Hepatocyte (in vitro differentiated cells): ENCODE measurements at regions not wholly inside any gene's neighbourhood (a gene's known extent, or its start where the extent isn't known, plus 50 kb on each side); places are given as distances from the start of the nearest gene placed in this dataset.
A peak's percentile ranks its signal among the peaks of the same experiment; 100 is the strongest.

Experiments
- DNase-seq: peaks from one replicate; pipeline ENCODE4 v3.0.0-alpha.2; 2016; ENCODE audit warnings: low spot score
- H2AFZ ChIP-seq: fragments of 200-600 bp; sonication (generic); 2 replicates; pipeline ENCODE4 v1.6.0; 2016; ENCODE audit warnings: antibody characterized with exemption, mild to moderate bottlenecking
- H3K27ac ChIP-seq: fragments of 200-600 bp; sonication (generic); 2 replicates; pipeline ENCODE4 v1.5.1; 2016; ENCODE audit warnings: mild to moderate bottlenecking
- H3K27me3 ChIP-seq: fragments of 200-600 bp; sonication (generic); 2 replicates; pipeline ENCODE4 v1.6.1; 2016
- H3K36me3 ChIP-seq: fragments of 200-600 bp; sonication (generic); replicated peaks from 2 replicates; pipeline ENCODE4 v1.5.1; 2016; ENCODE audit warnings: low read depth; ENCODE audit not compliant: insufficient read depth
- H3K4me1 ChIP-seq: fragments of 200-600 bp; sonication (generic); 2 replicates; pipeline ENCODE4 v1.5.1; 2016; ENCODE audit warnings: mild to moderate bottlenecking, moderate library complexity; ENCODE audit not compliant: insufficient read depth
- H3K4me2 ChIP-seq: fragments of 200-600 bp; sonication (generic); 2 replicates; pipeline ENCODE4 v1.6.0; 2016
- H3K4me3 ChIP-seq: fragments of 200-600 bp; sonication (generic); 2 replicates; pipeline ENCODE4 v1.5.1; 2016; ENCODE audit warnings: mild to moderate bottlenecking
- H3K79me2 ChIP-seq: fragments of 200-600 bp; sonication (generic); 2 replicates; pipeline ENCODE4 v1.6.0; 2017; ENCODE audit warnings: mild to moderate bottlenecking
- H3K9me2 ChIP-seq: fragments of 200-600 bp; sonication (generic); replicated peaks from 2 replicates; pipeline ENCODE4 v1.6.0; 2017; ENCODE audit warnings: mild to moderate bottlenecking; ENCODE audit not compliant: insufficient read depth
- H3K9me3 ChIP-seq: fragments of 200-600 bp; sonication (generic); 2 replicates; pipeline ENCODE4 v1.5.1; 2016; ENCODE audit warnings: low read depth, mild to moderate bottlenecking
- H4K20me1 ChIP-seq: fragments of 200-600 bp; sonication (generic); 2 replicates; pipeline ENCODE4 v1.6.0; 2016; ENCODE audit warnings: mild to moderate bottlenecking; ENCODE audit not compliant: insufficient read depth, poor library complexity, severe bottlenecking
- CTCF ChIP-seq: fragments of 200-600 bp; sonication (generic); IDR thresholded peaks from 2 replicates; pipeline ENCODE4 v1.5.1; 2016; ENCODE audit warnings: antibody characterized with exemption, mild to moderate bottlenecking; ENCODE audit not compliant: poor library complexity
- EZH2 ChIP-seq: fragments of 200-600 bp; sonication (generic); IDR thresholded peaks from 2 replicates; pipeline ENCODE4 v1.6.1; 2016; ENCODE audit warnings: antibody characterized with exemption, mild to moderate bottlenecking, borderline replicate concordance
- EZH2phosphoT487 ChIP-seq: fragments of 200-600 bp; sonication (generic); IDR thresholded peaks from one replicate; pipeline ENCODE4 v1.6.1; 2018; ENCODE audit warnings: antibody characterized with exemption, mild to moderate bottlenecking, low read depth, moderate library complexity; ENCODE audit not compliant: unreplicated experiment, severe bottlenecking
- WGBS: methylation state at CpG from one replicate; pipeline ENCODE4 v1.1.6; 2016; ENCODE audit warnings: low lambda C conversion rate; ENCODE audit errors: missing lambda C conversion rate; 5-methylcytosine and 5-hydroxymethylcytosine counted together

- Histone ChIP-seq H3K4me1 (peaks cover 20% of the 10 kb centered on the region), H3K27ac (no peak overlapping the region), H3K9me2 (no peaks in the 10 kb centered on the region), H3K79me2 (no peaks in the 10 kb centered on the region), H3K9me3 (no peaks in the 10 kb centered on the region), H3K36me3 (no peaks in the 10 kb centered on the region), H3K4me2 (no peak overlapping the region), H4K20me1 (no peaks in the 10 kb centered on the region), H3K4me3 (no peak overlapping the region), H3K27me3 (no peaks in the 10 kb centered on the region), H2AFZ (no peak overlapping the region)
- no peak for TF ChIP-seq CTCF
- TF ChIP-seq EZH2phosphoT487 = no peak
- no peak for DNase-seq
- 88% methylated on average over 16 of the region's 16 CpGs for WGBS
These were observed 234.0 kb downstream of the ZNF516 start for GRCh38 chr18:76260941-76261472.

DNA sequence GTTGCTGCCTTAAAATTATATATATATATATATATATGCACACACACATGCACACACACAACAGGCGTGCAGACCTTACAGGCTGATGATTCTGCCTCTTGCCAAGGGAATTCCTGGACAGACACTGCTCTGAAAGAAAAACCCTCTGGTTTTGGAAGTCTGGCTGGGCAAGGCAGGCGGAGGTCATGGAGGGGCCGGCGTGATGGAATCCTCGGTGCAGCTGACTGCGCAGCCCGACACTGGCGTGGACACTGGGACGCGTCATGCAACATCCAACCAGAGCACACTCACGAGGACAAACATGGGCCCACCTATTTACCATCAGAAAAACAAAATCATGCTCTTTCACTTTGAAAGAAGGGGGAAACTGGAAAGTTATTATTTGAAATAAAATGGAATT, 235.3 kb downstream of the ZNF516 start:
- Histone ChIP-seq H3K79me2 (no peaks in the 10 kb centered on the region), H2AFZ (no peak overlapping the region), H3K36me3 (no peaks in the 10 kb centered on the region), H3K4me2 (no peak overlapping the region), H3K9me2 (no peaks in the 10 kb centered on the region), H3K27me3 (no peaks in the 10 kb centered on the region), H3K27ac (no peak overlapping the region), H4K20me1 (no peaks in the 10 kb centered on the region), H3K4me3 (no peak overlapping the region), H3K4me1 (peaks cover 7% of the 10 kb centered on the region), H3K9me3 (no peaks in the 10 kb centered on the region)
- WGBS = 89% methylated on average over 11 of the region's 11 CpGs
- no peak for TF ChIP-seq CTCF
- no peak for TF ChIP-seq EZH2phosphoT487
- no peak for TF ChIP-seq EZH2
- DNase-seq = no peak

- Histone ChIP-seq H3K27ac (no peak overlapping the region), H3K9me3 (no peaks in the 10 kb centered on the region), H3K27me3 (no peaks in the 10 kb centered on the region), H3K4me2 (peak overlapping the region; percentile 43), H3K79me2 (no peaks in the 10 kb centered on the region), H3K9me2 (no peaks in the 10 kb centered on the region), H3K4me1 (peaks cover 5% of the 10 kb centered on the region), H4K20me1 (no peaks in the 10 kb centered on the region), H3K36me3 (no peaks in the 10 kb centered on the region), H2AFZ (no peak overlapping the region), H3K4me3 (no peak overlapping the region)
- 47% methylated on average over 7 of the region's 10 CpGs for WGBS
- DNase-seq = no peak
- TF ChIP-seq CTCF (no peak), EZH2 (no peak), EZH2phosphoT487 (no peak)
These were observed 235.9 kb downstream of the ZNF516 start for GRCh38 chr18:76259096-76259495.

- H3K4me3 ChIP-seq = no peak overlapping the region
- H3K36me3 ChIP-seq = no peaks in the 10 kb centered on the region
- 64% methylated on average over 2 of the region's 2 CpGs for WGBS
- H3K9me3 ChIP-seq = no peaks in the 10 kb centered on the region
- TF ChIP-seq EZH2phosphoT487 = no peak
- TF ChIP-seq EZH2 = no peak
- TF ChIP-seq CTCF = no peak
- H3K27me3 ChIP-seq = no peaks in the 10 kb centered on the region
- no peaks in the 10 kb centered on the region for H3K9me2 ChIP-seq
- no peaks in the 10 kb centered on the region for H4K20me1 ChIP-seq
- H3K4me1 ChIP-seq = peaks cover 5% of the 10 kb centered on the region
- no peak overlapping the region for H3K4me2 ChIP-seq
- no peak overlapping the region for H3K27ac ChIP-seq
- H2AFZ ChIP-seq = no peak overlapping the region
- no peaks in the 10 kb centered on the region for H3K79me2 ChIP-seq
- DNase-seq = no peak
These were observed 236.8 kb downstream of the ZNF516 start for GRCh38 chr18:76258209-76258608.
